NCI-H526 (cell line): ENCODE measurements at regions not wholly inside any gene's neighbourhood (a gene's known extent, or its start where the extent isn't known, plus 50 kb on each side); places are given as distances from the start of the nearest gene placed in this dataset.

ENCODE experiments used
- DNase-seq, 2 experiments: peaks; one replicate each; lab custom pipeline; 2025; lab: John Stamatoyannopoulos, UW

GRCh38 chr3:176554791-176555654 lies 642.3 kb downstream of the TBL1XR1 start:
- peak; percentile 45 to 49 for DNase-seq

DNA sequence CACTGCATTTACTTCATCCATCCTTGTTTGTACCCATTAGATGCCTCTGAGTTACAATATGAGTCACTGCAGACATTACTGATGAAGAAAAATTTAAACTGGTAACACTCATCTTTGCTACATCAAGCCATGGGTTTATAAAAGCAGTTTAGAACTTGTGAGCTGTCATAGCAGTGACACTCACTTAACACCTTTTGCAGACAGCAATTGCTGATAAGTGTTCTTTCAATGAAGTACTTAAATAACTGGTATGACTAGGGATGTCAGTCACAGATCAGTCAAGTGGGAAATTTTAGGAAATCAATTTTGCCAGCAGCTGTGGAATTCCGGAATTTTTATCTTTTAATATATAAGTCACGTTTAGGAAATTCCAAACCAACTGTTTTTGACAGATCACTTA lies 643.0 kb downstream of the TBL1XR1 start:
- DNase-seq: no peak

- DNase-seq: no peak
Observed at GRCh38 chr3:176526942-176527341, 670.3 kb downstream of the TBL1XR1 start.

DNA sequence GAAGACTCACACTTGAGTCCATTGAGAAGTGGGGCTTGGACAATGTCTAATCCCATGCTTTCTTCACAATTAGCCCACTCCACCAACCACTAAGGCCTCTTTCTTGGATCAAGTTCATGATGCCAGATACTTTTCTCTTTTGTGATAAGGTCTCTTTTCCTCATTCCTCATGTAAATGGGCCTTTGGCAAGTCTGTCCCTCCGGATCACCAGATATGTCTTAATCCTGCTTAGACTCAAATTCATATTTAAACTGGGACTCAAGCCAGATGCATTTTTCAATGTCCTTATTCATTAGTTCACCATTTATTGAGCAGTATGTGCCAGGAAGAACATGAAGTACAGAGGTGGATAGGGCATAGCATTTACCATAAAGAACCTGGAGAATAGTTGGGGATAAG lies 671.1 kb downstream of the TBL1XR1 start:
- DNase-seq: no peak

DNA sequence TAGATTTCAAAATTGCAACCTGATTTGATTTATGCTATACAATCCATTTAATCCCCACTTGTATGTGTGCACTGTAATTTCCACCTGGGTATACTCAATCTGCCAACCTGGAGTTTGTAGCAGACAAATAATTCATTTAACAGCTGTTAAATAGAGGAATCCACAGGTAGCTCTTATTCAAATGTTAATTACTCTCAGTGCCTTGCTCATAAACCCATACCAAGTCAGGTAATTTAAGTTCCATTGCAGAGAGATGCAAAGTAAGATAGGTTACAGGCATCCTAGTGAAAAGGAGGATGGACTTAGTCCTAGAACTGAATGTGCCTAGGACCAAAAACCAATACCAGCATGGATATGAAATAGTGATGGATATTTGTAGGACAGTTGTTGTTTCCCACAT lies 674.2 kb downstream of the TBL1XR1 start:
- DNase-seq: no peak

- DNase-seq: no peak
Observed at GRCh38 chr3:176522436-176522835, 674.8 kb downstream of the TBL1XR1 start.

- no peak for DNase-seq
Observed at GRCh38 chr3:176521531-176522175, 675.6 kb downstream of the TBL1XR1 start.

DNA sequence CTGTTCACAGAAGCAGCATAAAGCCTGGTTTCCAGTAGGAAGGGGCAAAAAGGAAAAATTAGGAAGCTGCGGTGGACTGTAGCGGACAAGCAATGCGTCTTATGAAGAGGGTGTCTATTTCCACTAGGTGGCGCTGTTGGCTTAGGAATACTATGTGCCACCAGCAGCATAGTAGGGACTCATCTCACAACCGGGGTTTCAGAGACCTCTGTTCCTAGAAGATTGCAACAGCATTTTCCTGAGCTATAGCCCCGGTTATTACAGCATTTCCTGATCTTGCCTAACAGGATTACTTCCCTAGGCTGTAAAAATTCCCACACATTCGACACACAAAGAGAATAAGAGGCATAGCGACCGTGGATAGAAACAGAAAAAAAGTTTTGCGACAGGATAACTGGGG lies 683.0 kb downstream of the TBL1XR1 start:
- peak in 1 of 2 experiments; percentile 27 for DNase-seq

- no peak for DNase-seq
Observed at GRCh38 chr3:176513604-176514003, 683.7 kb downstream of the TBL1XR1 start.

- no peak for DNase-seq
Observed at GRCh38 chr3:176512037-176512436, 685.2 kb downstream of the TBL1XR1 start.

- no peak for DNase-seq
Observed at GRCh38 chr3:176510097-176510496, 687.2 kb downstream of the TBL1XR1 start.

- DNase-seq: peak; percentile 96 to 97
Observed at GRCh38 chr3:176505878-176506621, 691.2 kb downstream of the TBL1XR1 start.

DNA sequence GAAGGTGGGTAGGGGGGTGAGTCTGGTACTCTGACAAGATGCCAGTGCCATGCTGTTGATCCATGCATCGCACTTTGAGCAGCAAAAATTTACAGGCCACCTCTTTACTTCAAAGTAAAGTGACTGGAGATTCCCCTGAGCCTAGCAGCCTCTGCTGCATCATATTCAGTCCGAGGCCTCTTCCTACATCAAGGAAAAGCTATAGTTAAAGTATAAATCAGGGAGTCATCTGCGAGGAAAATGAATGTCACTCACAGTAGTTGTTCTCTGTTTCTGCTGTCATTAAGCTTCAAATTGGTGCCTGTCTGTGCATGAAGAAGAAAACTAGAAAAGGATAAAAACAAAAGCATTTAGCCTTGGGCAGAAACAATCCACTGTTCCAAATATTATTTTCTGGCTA lies 706.2 kb downstream of the TBL1XR1 start:
- DNase-seq: no peak

- DNase-seq: no peak
Observed at GRCh38 chr3:176490357-176490756, 706.9 kb downstream of the TBL1XR1 start.

GRCh38 chr3:176479248-176479647 lies 718.0 kb downstream of the TBL1XR1 start:
- DNase-seq: no peak

DNA sequence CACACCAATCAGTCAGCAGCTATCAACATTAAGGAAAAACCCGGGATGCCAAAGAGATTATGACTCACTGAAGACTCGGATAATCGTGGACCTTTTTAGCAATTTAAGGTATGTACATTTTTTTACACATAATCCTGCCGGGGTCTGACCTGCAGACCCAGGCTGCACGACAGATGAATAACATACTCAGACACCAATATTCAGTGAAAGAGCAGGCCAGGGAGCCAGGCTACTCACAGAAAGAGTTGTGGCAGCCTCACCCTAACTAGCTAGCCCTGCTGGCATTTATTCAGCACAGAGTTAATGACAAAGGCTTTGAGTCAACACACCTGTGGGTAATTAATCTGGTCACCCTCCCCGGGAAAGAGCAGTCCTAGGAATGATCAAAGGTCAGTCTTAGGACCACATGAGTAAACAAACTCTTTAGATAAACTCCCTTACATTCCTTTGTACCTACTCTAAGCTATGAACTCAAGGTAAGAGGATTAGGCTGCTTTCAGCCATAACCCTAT lies 727.5 kb downstream of the TBL1XR1 start:
- no peak for DNase-seq

- DNase-seq: no peak
Observed at GRCh38 chr3:176463610-176464009, 733.7 kb downstream of the TBL1XR1 start.

DNA sequence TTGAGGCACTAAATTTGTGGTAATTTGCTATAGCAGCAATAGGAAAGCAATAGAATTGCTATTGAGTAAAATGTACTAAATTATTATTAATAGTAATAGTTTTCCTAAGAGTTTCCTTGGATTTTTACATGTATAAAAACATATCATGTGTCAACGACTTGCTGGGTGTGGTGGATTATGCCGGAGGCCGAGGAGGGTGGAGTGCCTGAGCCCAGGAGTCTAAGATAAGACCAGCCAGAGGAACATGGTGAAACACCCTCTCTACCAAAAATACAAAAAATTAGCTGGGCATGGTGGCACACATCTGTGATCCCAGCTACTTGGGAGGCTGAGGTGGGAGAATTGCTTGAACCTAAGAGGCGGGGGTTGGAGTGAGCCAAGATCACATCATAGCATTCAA lies 749.9 kb downstream of the TBL1XR1 start:
- no peak for DNase-seq

DNA sequence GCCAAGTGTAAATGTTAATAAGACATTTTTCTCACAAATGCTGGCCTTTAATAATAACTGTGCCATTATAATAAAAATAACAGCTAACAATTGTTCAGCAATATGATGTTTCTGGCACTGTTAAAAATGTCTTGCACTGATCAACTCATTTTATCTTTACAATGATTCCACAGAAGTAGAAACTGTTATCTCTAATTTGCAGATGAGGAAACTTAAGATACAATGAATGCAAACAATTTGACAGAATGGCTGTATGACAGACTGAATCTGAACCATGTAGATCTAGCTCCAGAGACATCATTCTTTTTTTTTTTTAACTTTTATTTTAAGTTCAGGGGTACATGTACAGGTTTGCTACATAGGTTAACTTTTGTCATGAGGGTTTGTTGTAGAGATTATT lies 755.0 kb downstream of the TBL1XR1 start:
- DNase-seq: no peak

DNA sequence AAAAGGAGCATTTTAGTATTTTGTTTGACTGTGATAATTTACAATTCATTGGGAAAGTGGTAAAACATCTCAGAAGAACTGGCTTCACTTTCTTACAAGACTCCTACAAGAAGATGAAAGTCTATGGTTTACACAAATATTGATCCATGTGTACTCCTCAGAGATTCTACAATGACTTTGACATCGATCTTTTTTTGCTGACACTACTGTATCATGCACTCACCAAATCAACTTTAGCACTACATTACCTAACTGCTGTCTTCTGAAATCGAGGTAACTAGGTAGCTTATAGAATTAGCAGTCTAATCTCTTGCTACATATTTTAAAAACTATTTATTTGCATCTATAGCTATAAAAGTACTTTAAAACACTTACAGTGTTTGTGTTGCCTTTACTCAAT lies 757.6 kb downstream of the TBL1XR1 start:
- no peak for DNase-seq

DNA sequence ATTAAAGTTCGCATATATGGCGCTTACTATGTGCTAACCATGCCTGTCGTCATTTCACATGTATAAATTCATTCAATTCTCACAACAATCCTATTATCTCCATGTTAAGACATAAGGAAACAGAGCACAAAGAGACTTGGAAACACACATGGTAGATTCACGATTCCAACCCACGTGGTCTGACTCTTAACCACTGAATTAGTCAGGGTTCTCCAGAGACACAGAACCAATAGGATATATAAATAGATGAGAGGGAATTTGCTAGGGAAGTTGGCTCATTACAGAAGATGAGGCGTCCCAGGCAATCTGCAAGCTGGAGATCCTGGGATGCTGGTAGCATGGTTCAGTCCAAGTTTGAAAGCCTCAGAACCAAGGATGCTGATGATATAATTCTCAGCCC lies 765.3 kb downstream of the TBL1XR1 start:
- no peak for DNase-seq

- no peak for DNase-seq
Observed at GRCh38 chr3:176431038-176431418, 766.3 kb downstream of the TBL1XR1 start.
